Forelimb muscle (tissue), 1 donor: ENCODE measurements at regions not wholly inside any gene's neighbourhood (a gene's known extent, or its start where the extent isn't known, plus 50 kb on each side); places are given as distances from the start of the nearest gene placed in this dataset.
"Not testable (repeated sequence)": the region's sequence is repeated elsewhere in the genome, so short reads cannot be mapped to it uniquely, and the experiment has no call there.

Source experiments
- DNase-seq: peaks from one replicate; pipeline ENCODE4 v3.0.0-alpha.2; 2013; ENCODE audit warnings: low read depth

DNA sequence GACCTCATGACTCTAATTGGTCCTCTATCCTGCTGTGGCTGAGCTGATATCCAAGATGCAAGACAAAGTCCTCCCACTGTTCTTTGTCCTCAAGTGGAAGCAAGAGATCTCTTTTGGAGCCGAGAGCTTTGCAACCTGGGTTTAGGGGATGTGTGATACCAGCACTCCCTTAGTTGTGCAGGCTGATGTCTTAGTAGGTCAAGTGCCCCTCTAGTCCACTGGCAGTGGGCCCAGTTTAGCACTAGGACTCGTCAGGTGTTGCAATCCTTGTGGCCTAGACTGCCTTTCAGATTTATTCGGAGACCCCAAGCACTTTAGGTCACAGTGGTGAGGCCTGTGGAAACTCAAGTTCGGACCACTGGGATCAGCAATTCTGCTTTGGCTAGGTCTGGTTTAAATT is 64.0 kb downstream of the GPRASP3 start:
- DNase-seq: no peak

DNA sequence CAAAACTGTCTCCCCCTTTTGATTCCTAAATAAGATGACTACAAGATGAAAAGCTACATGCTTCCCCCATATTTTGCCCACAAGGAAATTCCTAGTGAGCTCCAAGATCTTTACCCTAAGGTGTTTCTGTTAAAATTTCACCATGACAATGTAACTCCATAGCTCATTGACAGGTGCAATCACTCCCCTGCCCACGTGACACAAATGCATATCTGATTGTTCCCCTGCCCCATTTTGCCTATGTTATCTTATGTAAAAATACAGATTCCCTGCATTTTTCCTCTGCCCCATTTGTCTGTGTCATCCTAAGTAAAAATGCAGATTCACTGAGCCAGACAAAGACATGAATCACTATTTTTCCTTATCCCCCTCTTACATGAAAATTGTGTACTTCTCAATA is 66.7 kb downstream of the GPRASP3 start:
- no peak for DNase-seq

DNA sequence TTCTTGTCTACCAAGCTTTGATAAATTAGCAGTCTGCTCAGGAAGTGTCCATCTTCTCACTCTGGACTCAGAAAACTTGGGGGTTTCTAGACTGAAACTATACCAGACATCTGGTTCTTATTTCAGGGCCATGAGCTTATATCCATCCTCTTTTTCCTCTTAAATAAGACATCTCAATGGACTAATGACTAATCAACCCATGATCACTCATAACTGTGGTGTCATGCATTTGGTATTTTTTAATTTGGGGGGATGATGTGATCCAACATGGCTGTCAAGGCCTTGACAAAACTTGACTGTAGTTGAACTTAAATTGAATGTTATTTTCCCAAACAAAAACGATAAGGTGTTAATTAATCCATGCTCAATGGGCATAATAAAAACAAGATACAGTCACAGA is 87.8 kb downstream of the GPRASP3 start:
- DNase-seq: no peak

DNA sequence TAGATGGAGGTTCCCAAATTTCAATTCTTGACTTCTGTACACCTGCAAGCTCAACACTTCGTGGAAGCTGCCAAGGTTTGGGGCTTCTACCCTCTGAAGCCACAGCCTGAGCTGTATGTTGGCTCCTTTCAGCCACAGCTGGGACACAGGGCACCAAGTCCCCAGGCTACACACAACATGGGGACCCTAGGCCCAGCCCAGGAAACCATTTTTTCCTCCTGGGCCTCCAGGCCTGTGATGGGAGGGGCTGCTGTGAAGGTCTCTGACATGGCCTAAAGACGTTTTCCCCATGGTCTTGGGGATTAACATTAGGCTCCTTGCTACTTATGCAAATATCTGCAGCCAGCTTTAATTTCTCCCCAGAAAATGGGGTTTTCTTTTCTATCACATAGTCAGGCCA is 97.7 kb downstream of the GPRASP3 start:
- not testable (repeated sequence) for DNase-seq

DNA sequence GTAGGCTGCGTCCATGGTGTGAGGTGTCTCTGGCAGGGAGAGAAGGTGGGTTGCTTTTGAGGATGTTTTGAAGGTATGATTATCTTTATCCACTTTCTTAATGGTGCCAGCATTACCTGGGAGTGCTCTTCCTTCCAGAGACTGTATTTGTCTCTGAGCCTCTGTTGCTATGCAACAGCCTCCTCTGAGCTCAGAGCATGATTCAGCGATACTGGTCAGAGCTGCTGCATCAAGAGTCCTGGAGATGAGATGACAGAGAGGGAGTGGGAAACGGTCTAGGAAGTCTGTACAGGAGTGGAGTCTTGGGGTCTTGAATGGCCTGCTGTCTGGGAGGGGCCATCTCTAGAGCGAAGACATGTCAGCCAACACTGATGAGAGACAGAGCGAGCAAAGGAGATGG is 104.4 kb upstream of the RAB40AL start:
- DNase-seq: no peak

DNA sequence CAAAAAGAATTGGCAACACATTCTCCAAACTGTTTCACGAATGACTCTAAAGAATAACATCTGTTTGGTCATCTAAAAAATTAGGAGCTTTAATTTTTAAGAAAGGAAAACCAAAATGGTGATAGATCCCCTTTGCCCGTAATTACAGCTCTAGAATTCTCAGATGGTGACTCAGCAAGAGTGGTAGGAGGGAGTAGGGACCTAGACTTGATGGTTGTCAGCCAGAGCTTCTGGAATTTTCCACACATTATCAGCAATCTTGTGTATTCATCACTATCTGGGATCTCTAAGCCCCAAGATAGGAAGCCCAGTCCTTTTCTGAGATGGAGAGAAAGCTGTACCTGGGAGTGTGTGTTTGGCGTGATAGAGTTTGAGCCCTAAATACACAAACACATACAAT is 103.9 kb upstream of the RAB40AL start:
- DNase-seq: no peak

DNA sequence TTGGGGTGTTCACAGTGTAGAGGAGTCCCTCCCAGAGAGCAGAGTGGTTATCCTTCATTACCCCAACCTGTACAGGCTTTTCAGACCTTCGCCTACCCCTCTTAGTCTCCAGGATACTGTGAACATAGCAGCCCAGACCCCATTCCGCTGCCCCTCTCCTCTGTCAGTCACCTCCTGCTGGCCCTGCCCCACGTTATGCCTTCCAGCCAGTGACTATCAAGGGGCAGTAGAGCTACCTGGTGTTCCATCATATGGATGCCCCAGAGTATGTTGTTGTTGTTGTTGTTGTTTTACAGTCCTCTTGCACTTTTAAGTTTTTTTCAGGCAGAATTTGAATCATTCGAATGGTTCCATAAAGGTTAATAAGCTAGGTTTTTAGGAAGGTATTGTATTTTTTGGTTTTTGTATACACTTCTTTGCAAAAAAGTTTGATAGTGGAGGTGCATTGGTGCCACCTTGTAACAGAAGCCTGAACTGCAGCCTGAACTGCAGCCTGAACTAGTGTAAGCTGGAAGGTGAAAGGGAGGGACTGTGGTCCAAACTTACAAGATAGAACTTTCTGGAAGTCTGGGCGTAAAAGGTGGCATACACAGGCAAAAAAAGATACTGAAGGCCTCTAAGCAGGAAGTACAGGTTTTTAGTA is 101.4 kb upstream of the RAB40AL start:
- DNase-seq: no peak

DNA sequence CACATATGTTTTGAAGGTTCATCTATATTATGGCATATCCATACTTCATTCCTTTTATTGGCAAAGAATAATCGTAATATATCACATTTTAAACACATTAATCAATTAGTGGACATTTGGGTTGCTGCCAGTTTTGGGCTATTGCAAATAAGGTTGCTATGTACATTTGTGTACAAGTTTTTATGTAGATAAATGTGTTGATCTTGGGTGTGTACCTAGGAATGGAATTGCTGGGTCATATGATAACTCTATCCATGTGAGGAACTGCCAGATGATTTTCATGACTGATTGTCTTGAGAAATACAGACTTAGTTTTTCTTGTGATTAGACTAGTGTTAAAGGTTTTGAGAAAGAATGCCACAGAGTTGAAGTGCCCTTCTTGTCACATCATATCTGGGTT is 99.2 kb upstream of the RAB40AL start:
- DNase-seq: no peak

DNA sequence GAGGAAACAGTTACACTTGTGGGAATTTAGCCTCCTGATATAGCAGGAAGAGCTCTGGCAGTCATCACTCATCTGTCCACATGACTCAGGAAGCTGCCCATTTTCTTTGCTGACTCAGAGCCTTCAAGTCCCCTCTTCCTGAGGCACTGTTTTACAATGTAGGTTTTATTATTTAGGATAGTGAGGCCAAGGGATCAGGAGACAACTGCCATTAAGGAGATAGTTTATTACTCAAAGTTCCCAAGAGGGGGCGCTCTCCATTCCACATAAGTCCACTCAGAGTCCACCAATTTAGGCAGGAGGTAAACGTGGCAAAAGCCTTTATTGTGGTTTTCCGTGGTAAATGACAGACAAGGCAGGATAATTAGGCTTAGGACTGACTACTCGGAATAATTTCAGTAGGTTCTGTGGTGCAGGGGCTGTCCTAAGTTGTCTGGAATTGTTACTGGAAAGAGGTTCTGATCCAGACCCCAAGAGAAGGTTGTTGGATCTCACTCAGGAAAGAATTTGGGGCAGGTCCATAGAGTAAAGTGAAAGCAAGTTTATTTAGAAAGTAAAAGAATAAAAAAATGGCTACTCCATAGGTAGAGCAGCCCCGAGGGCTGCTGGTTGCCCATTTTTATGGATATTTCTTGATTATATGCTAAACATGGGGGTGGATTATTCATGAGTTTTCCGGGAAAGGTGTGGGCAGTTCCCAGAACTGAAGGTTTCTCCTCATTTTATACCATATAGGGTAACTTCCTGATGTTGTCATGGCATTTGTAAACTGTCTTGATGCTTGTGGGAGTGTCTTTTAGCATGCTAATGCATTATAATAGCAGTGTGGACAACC is 96.0 kb upstream of the RAB40AL start:
- no peak for DNase-seq

DNA sequence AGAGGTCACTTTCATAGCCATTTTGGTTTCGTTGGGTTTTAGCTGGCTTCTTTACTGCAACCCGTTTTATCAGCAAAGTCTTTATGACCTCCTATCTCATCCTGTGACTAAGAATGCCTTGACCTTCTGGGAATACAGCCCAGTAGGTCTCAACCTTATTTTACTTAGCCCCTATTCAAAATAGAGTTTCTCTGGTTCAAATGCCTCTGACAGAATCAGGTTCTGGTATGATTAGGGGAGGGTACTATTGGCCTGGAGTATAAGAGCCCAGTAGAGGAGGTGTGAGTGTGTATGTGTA is 95.4 kb upstream of the RAB40AL start:
- no peak for DNase-seq

DNA sequence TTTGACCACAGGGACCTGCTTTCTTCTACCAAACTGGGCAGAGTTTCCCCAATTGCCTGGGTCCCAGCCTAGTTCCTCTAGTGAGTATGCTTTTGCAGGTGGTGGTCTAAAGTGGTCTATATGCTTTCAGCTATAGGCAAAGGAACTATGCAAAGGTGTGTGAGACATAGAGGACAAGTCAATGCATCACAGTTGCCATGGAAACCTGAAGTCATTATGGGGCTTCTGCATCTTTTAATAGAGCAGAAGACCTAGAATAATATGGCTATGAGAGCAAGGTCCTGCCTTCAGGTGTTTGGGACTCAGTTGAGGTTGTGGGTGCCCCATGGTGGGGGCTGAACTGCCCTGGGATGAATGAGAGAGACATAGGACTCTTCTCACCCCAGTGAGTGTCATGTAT is 92.1 kb upstream of the RAB40AL start:
- DNase-seq: no peak

DNA sequence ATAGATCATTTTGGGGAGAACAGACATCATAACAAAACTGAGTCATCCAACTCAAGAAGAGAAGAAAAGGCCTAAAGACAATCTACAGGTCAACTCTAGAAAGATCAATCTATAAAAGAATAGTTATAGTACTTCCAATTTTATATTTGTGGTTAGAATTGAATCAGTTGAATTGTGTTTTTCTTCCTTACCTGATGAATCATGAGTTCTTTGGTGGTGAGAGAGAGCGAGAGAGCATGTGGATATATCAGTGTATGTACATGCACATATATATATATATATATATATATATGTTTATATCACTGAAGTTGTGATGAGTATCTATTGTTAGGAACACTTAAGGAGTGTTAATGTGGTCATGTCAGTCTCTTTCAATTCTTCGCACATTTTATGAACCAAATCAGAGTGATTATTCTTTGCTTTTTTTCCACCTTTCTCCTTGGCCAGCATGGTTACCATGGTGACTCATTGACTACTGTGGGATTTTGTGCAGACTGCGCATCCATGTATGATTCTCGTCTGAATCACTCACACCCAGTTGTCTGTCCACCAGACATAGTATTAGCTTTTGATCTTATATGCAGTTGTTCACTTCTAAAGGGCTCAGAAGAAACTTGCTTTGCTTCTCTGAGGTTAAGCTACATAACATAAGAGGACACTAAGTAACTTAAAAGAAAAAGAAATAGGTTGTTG is 90.4 kb upstream of the RAB40AL start:
- no peak for DNase-seq

DNA sequence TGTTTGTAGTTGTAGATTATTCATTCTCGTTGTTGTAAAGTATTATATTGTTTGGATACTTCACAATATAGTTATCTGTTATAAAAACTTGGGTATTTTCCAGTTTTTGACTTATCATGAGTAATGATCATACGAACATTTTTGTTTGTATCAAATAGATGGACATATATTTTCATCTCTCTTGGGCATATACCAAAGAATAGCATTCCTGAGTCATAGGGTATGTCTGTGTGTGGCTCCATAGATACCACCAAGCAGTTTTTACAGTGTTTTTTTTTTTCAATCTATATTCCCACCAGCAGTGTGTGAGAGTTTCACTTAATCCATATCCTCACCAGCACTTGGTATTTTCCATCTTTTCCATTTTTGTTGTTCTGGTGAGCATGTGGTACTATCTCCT is 89.7 kb upstream of the RAB40AL start:
- DNase-seq: no peak

DNA sequence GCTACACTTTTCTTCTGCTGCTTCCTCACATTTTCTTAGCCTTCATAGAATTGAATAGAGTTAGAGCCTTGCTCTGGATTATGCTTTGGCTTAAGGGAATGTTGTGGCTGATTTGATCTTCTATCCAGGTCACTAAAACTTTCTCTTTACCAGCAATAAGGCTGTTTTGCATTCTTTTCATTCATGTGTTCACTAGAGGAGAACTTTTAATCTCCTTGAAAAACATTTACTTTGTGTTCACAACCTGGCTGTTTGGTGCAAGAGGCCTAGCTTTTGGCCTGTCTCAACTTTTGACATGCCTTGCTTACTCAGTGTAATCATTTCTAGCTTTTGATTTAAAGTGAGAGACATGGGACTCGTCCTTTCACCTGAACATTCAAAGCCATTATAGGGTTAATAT is 87.7 kb upstream of the RAB40AL start:
- DNase-seq: no peak

DNA sequence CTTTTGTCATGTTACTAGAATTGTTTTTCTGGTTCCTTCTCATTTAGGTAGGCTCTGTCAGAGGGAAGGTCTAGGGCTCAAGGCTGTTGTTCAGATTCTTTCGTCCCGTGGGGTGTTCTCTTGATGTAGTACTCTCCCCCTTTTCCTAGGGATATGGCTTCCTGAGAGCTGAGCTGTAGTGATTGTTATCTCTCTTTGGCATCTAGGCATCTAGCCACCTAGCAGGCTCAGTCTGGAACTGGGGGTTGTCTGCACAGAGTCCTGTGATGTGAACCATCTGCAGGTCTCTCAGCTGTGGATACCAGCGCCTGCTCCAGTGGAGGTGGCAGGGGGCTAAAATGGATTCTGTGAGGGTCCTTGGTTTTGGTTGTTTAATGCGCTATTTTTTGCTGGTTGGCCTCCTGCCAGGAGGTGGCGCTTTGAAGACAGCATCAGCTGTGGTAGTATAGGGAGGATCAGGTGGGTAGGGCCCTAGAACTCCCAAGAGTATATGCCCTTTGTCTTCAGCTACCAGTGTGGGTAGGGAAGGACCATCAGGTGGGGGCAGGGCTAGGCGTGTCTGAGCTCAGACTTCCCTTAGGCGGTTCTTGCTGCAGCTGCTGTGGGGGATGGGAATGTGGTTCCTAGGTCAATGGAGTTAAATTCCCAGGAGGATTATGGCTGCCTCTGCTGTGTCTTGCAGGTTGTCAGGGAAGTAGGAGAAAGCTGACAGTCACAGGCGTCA is 78.1 kb upstream of the RAB40AL start:
- not testable (repeated sequence) for DNase-seq

DNA sequence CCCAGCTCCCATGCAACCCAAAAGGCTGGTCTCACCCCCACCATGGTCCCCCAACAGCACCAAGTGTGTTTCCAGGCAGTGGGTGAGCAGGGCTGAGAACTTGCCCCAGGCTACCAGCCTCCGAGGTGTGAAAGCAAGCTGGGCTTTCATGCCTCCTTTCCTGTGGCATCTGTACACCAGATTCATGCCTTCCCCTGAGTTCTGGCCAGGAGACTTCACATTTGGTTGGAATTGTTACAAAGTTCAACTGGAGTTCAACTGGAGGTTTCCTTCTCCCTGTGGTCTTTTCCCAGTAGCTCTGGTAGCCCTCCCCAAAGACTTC is 77.6 kb upstream of the RAB40AL start:
- no peak for DNase-seq

DNA sequence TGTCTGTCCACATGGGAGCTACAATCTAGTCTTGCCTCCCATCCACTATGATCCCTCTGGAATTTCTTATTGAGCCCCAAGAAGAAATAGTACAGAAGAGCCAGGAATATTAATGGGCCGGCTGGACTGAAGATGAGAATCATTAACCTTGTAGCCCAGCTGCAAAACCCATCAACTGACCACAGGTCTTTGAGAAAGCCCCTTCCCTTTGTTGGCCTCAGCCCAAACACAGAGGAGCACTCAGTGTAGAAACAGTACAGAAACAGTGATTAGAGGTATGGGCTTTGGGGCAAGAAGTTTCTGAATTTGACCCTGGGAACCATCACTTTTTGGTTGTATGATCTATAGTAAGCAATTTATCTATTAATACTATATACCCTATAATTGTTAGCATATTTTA is 76.8 kb upstream of the RAB40AL start:
- no peak for DNase-seq

DNA sequence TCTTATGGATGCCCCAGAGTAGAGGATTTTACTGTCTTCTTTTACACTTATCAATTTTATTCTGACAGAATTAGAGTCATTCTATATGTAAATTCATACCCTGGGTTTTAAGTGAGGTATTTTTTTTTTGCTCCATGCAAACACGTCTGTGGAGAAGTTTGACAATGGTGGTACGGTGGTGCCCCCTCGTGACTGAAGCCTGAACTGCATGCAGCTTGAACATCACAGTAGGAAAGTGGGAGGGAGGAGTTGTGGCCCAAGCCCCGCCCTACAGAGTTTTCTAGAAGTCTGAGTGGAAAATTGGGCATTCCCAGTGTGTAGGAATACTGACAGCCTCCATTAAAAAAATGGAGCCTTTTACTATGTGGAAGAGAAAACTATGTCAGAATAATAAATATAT is 73.3 kb upstream of the RAB40AL start:
- peak; percentile 45 for DNase-seq

DNA sequence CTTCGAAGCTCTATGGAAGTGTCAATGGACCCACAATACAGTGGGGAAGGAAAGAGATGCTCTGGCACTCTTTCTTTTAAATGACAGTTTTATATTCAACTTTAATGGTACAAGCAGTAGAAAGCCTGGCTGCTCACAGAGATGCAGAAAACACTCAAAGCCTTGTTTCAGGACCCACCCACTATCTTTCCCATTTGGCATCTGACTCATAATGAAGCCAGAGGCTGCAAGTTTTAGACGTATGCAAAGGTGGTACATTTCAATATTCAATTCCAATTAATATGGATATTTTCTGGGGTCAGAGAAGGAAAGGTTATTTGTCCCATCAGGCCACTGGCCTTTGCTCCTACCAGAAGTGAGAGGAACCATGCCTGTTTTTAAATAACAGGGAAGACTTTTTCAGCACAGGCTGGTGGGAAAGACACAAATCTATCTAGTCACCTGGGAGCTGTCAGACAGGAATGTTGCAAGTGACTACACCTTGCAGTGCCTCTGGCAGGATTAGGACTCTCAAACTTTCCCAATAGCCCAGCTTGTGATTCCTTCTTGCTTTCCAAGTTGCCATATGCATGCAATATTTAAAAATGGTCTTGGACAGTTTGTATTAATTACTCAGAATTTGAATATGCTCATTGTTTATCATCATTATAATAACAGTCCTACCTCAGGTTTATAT is 70.0 kb upstream of the RAB40AL start:
- no peak for DNase-seq

DNA sequence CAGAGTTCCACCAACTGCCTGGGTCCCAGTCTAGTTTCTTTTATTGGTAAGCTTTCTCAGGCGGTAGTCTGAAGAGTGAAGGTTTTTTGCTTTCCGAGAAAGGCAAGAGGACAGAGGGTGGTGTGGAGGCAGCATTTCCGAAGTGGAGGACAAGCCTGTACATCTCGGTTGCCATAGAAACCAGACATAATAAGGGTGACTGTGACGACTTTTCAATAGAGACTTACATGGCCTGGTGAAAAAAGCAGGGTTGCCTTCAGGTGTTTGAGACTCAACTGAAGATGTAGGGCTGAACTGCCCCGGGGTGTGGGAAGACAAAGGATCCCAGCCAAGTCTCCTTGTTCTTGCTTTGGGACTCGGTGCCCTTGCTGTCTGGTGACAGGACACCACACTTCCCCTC is 53.6 kb upstream of the RAB40AL start:
- DNase-seq: no peak
